GM19395 (cell line): ENCODE measurements at regions not wholly inside any gene's neighbourhood (a gene's known extent, or its start where the extent isn't known, plus 50 kb on each side); places are given as distances from the start of the nearest gene placed in this dataset.

Experiments
- ATAC-seq: cut with Tn5 transposase; IDR thresholded peaks from one replicate; pipeline ENCODE4 v1.9.1; 2021; ENCODE audit warnings: mild to moderate bottlenecking, moderate library complexity; ENCODE audit not compliant: unreplicated experiment

DNA sequence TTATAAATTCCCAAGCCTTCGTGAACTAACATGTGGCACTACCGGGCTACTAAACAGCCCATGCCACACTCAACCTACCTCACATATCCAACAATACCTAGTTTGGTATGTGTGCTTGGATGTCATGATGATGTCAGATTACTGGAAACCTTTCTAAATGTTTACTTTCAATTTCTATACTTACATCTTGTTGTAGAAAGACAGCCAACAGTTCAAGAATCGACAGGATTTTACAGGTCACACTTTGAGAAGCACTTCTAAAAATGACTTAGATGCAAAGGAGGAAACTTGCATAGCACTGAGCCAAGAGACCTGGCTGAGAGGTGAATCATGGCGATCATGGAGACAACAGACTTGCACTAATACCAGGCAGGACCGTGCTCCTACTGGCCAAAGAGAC is 209.9 kb downstream of the COL4A1 start:
- no peak for ATAC-seq

DNA sequence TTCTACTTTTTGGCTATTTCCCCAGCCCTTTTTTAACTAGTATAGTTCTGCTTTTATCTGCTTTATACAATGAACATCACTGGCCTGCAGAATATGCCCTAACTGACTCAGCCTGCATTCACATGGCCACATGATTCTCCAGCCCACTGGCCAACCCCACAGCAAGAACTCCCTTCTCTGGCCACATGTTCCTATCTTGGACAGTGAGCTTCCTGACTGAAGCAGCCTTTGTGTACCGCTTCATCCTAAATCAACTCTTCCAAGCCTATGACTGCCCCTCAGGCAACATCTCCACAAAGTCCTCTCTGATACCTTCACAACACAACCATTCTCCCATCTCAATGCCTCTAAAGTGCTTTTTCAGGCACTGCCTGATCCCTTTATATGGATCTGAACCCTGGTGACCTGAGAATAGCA is 214.1 kb downstream of the COL4A1 start:
- ATAC-seq: no peak

DNA sequence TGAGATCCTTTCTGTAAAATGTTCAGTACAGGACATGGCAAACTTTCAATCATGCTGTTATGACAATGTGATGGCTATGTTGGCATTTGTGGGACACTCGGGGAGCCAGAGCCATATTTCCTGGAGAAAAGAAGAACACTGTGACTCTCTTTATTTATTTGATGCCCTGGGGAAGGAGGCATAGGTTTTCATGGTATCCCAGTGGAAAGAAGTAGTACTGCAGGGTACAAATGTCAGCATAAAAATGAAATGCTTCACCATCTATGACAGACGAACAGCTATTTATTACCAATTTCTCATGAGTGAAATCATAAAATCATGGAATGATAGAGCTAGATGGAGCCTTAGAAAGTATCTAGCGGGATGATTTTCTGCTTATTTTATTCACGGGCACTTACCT is 217.1 kb downstream of the COL4A1 start:
- ATAC-seq: no peak

DNA sequence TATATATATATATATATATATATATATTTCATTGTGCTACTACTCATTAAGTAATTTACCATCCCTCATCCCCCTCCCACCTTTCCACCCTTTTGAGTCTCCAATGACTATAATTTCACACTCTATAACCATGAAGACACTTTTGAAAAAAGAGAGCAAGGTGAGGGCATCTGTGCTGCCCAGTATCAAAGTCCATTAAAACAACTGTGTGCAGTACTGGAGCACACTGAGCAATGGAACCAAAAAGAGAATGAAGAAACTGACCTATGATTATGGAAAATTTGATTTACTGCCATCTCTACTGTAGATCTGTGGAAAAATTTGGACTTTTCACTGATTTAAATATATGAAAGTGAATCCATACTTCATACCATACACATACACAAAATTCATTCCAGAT is 217.9 kb downstream of the COL4A1 start:
- no peak for ATAC-seq

DNA sequence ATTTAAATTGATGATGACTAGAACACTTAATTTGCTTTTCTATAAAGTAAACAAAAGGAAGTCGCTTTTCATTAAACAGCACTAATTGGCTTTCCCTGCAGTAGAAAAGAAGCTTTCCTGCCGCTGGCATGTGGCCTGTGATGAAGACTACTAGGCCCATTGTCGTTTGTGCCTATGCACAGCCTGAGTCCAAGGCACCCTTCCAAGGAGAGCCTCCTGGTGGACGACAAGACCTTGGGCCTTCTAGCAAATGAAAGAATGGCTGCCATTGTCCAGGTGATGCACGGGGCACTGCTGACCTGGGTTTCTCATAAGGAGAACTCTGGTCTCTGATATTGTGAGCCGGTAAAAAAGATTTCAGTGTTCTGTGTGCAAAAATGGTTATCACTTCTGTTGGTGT is 233.0 kb downstream of the COL4A1 start:
- no peak for ATAC-seq

DNA sequence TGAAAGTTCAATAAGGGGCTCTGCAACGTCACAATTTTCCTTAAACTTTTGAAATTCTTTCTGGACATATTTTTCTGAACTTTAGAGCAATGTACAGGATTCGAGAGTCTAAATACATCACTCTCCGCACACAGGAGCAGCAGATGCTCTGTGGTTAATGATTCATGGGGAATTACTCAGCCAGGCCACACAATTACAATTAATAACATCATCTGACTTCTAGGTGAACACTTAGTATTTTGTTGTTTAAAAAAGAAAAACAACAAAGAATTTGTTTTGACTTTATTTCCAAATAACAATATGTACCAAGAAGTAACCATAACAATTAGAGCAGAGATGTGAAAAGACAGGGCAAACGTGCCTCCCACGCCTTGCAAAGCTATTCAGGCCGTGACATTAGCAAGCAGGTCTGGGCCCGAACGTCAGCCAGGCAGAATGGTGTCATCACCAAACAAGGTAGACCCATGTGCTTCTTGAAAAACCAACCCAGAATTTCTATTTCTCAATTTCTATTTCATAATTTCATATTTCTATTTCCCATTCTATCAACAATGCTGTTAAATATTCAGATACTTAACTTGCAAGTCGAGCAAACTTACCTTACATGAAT is 236.3 kb downstream of the COL4A1 start:
- no peak for ATAC-seq

DNA sequence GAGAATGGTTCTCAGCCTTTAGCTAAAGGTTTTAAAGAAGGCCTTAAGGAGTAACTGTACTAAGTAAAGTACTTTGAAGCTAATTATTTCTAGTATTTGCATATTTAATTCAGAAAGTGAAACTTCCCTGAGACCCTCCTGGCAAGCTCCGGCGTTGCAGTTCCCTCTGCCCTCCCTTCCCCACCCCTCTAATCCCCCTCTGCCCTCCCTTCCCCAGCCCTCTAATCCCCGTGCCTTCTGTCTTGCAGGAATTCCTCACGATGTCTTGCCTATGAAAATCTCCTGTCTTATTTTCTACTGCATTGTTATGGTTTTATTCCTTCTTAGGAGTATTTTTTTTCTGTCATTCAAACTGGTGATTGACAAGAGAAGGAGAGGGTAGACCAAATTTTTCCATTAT is 236.9 kb downstream of the COL4A1 start:
- no peak for ATAC-seq

DNA sequence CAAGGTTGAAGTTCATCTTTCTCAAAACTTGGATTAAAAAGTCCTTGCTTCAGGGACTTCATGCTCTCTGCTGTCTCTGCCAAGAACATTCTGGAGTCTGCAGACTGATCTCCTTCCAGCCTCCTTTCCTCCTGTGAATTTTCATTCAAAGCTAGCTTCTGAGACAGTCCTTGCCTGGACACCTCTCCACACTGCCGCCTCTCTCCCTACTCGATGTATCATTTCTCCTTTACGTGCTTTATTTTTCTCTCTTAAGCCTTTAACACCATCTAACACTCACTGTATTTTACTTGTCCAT is 238.8 kb downstream of the COL4A1 start:
- no peak for ATAC-seq

DNA sequence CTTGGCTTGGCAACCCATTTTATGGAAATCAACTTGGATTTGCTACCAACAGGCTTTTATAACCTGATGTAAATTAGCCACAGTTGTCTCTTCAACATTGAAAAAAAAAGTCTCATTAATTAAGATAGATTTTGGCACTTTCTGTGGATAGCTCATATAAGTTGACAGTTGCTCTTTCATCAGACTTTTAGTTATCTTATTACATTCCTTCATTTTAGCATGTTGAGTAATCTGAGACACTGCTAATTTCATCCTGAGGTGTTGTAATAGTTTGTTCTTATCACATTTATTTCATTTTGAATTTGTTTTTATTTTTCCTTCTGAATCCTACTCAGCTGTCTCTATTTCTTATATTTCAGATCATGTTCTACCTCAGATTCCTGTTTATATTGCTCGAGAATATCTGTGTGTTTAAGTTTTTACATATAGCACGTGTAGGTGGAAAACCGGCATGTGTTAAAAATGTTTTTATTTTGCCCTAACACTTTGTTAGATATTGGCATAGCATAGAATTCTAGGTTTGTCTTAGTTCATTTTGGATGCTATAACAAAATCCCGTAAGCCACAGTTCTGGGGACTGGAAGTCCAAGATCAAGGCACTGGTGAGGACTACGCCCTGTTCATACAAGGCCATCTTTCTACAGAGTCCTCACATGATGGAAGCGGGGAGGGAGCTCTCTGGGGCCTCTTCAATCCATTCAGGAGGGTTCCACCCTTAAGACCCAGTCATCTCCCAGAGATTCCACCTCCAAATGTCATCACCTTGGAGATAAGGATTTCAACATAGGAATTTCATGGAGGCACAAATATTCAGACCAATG is 239.4 kb downstream of the COL4A1 start:
- no peak for ATAC-seq

DNA sequence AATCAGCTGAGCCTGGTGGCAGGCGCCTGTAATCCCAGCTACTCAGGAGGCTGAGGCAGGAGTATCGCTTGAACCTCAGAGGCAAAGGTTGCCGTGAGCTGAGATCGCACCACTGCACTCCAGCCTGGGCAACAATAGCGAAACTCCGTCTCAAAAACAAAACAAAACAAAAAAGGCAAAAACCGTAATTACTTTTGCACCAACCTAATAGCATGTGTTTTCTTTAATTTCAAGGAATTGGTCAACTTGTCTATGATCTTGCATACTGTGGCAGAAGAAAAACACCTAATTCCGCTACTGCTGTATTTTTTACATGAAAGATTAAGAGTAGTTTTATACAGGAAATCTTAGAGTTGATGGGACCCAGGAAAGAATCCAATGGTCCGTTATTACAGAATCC is 241.2 kb downstream of the COL4A1 start:
- no peak for ATAC-seq

DNA sequence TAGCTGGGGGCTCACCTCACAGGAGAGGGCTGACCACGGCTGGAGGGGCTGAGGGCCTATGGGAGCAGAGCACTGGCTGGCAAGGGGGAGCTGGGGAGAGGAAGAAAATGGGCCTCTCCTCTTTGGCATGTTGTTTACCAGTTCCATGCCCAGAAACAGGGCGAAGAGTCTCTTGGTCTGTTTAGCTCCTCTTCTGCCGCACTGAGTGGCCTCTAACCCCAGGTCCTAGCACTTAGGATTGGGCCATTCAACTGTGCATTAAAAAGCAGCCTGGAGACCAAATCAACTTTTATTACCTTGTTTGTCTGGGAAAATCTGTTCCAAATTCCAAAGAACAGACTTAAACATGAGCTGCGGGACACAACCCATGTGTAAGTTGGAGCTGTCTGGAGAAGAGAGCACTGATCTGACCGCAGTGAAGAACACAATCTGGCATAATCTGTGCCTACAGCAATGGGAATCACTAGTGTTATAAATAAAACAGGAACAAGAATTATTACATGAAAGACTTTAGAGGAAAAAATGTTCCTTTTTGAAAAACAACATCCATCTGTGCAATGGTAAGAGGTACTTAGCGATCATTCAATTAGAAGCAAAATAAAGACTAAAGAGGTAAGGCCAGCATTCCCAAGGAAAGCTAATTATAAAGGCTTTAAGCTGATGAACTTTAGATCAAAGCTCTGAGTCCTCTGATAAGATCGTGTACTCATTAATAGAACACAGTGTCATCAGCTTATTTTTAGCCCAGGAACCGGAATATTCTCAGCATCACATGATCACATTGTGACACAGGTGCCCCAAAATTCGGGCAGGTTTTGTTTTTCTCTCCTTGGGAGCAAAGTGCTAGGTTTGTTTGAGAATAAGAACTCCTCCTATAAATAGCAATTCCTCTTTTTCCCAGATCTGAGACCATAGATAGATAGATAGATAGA is 243.2 kb downstream of the COL4A1 start:
- no peak for ATAC-seq

DNA sequence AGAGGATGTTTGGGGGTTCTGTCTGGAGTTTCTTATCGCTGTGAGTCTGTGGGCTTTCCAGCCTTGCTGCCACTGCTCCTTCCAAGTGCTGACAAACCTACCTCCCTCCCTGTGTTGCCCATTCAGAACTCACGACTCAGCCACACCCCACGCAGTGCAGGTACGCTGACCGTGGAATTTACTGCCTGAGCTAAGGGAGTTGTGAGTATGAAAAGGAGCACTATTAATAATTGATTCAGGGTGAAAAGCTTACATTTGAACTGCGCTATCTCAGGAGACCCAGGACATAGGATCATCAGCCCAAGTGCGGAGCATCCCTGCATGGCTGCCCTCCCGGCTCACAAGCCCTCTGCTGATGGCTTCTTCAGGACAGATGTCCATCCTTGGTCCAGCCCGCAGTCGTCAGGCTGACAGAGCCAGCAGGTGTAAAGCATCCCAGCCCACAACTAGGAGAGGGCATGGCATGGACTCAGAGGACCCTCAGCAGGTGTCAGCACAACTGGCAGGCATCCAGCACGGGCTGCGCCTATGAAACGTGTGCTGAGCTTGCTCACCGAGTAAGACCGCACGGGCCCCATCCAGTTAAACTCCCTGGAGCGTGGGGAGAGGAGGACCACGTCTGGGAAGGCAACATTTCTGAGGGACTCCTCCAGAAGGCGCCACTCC is 244.0 kb downstream of the COL4A1 start:
- ATAC-seq: no peak

DNA sequence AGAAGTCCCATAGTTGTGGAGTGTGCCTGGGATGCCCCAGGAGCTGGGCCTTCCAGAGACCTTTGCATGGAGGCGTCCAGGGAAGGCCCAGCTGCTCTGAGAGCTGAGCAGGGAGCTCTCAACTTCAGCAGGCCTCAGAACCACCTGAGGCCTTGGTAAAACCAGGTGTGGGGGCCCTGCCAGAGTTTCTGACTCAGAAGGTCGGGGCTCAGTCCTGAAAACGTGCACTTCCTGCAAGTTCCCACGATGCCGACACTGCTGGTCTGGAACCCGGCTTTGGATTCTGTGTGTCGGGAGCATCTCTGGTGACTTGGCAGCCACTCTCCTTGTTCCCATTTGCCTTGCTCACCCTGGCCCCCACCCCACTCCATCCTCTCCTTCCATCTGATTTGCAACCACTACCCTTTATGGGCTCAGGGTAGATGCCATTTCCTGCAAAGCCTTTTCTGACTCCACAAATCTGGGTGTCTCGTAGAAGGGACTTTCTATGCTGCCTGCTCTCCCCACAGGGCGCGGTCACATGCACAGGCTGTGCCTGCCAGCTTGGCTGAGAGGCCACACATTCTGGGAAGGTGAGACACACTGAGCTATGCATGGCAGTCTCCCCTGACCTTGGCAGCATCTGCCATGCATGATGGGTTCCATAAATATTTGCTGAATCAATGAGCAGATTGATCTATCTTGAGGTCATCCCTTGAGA is 244.7 kb downstream of the COL4A1 start:
- ATAC-seq: no peak

DNA sequence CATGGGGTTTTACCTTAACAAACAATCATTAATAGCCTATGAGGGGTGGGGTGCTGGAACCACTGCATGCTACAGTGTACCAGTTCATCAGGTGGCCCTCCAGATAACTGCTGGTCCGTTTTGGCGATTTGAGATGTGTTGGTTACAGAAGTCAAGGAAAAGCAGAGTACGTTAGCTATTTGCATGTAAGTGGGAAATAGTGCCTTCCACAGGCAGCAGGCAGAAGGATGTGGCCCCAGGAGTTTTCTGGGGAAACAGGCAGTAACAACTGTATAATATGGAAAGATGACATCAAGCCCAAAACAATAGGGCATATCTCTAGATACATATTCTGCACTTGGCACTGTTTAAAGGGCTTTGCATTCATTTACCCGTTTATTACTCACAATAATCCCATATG is 245.7 kb downstream of the COL4A1 start:
- no peak for ATAC-seq

DNA sequence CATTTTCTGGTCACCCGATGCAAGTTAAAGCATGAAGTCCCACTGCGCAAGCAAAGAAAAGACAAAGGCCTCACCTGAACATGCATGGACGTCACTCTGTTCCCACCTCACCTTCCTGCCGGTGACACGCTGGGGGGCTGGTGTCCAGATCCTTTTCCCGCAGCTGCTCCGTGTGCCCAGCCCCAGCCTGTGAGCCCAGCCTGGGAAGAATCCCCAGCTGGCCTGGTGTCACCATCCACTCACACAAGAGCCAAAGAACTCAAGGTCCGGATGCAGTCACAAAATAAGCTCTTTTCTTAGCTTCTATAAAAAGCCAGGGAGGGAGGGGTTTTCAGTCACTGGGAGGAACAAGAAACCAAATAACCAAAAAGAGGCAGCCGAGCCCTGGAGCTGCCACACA is 249.9 kb downstream of the COL4A1 start:
- no peak for ATAC-seq

DNA sequence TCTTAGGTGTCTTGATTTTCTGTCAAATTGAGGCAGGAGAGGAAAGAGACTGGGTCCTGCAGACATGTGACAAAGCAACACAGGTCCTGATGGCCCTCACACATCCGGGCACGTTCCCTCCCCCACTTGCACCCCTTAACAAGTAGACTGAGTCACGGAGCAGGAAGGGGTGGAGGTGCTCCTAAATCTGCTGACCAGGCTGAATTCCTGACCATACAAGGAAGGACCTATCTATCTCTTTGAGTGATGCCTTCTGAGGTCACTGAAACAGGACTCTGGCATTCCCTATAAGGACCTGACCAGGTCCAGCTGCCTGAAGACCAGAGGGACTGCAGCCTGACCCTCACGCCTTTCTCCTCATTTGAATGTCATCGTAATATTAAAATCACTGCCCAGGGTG is 250.3 kb downstream of the COL4A1 start:
- ATAC-seq: no peak

DNA sequence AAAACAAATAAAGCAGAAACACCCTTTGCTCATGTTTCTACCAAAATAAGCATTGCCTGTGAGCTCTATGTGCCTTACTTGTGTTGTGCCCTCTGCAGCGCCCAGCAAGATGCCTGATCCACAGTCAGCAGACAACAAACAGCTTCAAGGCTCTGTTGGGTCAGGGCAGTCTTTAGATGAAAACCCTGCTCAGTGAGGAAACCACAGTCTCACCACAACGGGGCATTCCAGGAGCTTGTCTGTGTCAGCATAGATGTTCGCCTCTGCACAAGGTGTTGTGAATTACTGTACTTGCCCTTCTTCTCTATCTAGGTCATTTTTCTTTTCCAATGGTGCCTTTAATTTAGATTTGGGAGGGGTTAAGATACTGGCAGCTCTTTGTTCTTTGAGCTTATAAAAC is 251.9 kb downstream of the COL4A1 start:
- no peak for ATAC-seq

DNA sequence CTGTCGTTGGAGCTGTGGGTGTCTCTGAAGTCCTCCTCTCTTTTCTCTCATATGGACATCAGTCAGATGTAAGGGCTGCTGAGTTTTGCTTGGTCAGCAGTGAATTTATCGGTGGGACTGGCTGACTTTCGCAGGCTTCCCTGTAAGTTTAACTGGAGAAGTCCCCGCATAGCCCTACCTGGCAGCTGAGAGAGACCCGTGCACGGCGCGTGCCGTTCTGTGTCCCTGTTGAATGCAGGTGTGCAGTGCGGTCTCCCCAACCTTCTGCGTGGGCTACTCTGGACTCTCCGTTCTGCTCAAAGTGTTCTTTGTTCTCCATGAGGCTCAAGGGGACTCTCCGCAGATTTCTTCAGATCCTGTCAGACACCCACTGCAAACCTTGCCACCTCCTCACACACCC is 252.9 kb downstream of the COL4A1 start:
- no peak for ATAC-seq

DNA sequence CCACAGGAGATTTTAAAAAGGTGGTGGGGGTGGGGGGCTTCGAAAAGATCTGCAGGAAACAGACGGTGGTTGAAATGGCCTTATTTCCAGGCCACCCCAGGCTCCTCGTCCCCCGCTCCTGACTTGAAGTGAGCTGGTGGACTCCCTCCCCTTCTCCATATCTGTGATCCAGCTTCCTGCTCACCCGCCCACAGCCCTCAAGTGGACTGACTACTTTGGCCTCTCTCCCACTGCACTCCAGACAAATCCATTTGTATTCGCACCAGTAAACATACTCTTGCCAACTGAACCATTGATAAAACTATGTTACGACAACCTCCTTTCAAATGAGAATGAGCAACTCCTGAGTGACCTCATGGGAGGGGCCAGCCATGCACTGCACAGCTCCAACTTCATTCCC is 259.5 kb downstream of the COL4A1 start:
- no peak for ATAC-seq

DNA sequence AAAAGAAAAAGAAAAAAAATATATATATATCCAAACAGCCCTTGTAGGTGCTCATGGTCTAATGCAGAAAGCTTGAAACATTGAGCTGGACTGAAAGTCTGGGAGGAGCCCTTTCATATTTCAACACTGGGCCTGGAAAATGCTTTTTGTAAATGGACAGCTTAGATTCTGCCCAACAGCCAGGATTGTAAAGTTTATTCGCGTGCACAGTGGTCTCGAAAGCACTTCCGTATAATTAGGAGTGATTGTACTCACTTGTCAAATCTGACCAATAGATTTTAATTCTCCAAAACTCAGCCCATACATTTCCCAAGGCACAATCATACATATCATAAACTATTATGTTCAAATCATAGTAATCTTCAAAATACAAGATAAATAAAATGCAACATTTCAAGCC is 260.1 kb downstream of the COL4A1 start:
- ATAC-seq: no peak

DNA sequence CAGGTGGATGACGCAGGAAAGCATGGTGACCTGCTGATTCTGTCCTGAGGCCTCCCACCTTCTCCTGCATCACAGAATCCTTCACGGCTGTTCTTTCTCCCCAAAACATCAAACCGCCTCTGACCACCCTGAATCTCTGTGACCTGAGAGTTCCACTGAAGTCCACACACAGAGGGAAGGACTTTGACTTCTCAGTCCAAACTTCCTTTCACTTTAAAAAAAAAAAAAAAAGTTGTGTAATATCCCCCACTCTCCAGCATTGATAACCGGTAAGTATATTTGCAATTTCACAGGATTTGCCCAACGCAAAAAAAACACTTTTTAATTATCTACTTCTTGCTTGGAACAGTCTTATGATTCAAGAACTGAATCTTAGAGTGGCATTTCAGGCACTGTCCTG is 259.5 kb upstream of the IRS2 start:
- ATAC-seq: no peak
